Motor neuron (in vitro differentiated cells): ENCODE measurements at regions not wholly inside any gene's neighbourhood (a gene's known extent, or its start where the extent isn't known, plus 50 kb on each side); places are given as distances from the start of the nearest gene placed in this dataset.

Experiments used
- ATAC-seq, 8 experiments: fragments of 200-7000 bp; cut with Tn5 transposase; replicated peaks in 6 of 8; 2 replicates each; pipeline ENCODE4 v1.8.0; 2021; ENCODE audit warnings: mild to moderate bottlenecking in 8 of 8, moderate library complexity in 8 of 8
- H3K27ac ChIP-seq, 2 donors: fragments of 250-450 bp; sonication (Bioruptor Pico); 2 replicates each; pipeline ENCODE4 v1.9.0; 2021; ENCODE audit warnings: antibody characterized with exemption in 2 of 2, mild to moderate bottlenecking in 2 of 2, moderate library complexity in 1 of 2
- H3K4me1 ChIP-seq, 2 donors: fragments of 250-450 bp; sonication (Bioruptor Pico); replicated peaks in 1 of 2; 2 replicates each; pipeline ENCODE4 v1.6.1; 2021; ENCODE audit warnings: antibody characterized with exemption in 2 of 2, mild to moderate bottlenecking in 2 of 2, moderate library complexity in 1 of 2
- H3K4me3 ChIP-seq, 5 donors: fragments of 250-450 bp; sonication (Bioruptor Pico); 2 replicates each; pipeline ENCODE4 v1.9.0; 2021; ENCODE audit warnings: antibody characterized with exemption in 5 of 5, mild to moderate bottlenecking in 5 of 5, moderate library complexity in 4 of 5
- WGBS, 10 experiments: fragments of 450-650 bp; shearing (Covaris generic); methylation state at CpG; one replicate each; pipeline ENCODE4 v1.0.0; 2022; 5-methylcytosine and 5-hydroxymethylcytosine counted together
- in situ Hi-C, 9 experiments: fragments of 400-800 bp; cut with MboI; loops; one replicate each; pipeline ENCODE4 v1.15.0; 2021; ENCODE audit warnings: low sequenced_read_pairs in 9 of 9, low pct_unique_long_range_greater_than_20kb in 2 of 9; ENCODE audit not compliant: unreplicated experiment in 9 of 9

DNA sequence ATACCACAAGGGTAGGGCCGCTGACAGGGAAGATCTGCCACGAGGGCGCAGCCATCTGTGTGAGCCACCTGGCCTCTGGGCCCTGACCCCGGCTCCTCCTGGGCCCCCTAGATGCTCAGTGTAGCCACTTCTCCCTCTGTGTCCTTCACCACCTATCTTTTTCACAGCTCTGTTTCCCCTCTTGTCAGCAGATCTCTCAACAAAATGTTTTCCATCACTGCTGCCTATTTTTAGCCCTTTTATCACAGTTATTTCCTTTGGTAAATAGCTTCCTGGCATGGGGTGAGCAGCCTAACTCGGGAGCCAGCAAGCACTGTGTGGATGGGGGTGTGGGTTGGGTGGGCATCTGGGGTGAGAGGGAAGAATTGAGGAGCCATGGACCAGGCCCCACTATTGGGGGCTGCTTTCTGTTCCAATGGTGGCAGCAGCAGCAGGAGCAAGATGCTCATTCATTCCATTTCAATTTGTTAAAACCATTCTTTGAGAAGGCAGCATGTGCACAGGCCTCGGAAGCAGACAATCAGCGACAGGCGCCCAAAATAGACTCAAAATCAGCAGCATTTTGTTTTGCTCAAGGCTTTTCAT is 135.2 kb upstream of the NAV2 start:
- 0 to 65% (median 42%) methylated on average over 1 to 7 of the region's 8 CpGs; no CpG with 5 or more reads in 6 of the 10 experiments for WGBS, 10 experiments
- in situ Hi-C loops, result no loop called here
- Histone ChIP-seq H3K4me3 (no peak overlapping the region), H3K27ac (peak overlapping the region; percentile 72 to 76), H3K4me1 (peaks cover 25 to 26% of the 10 kb centered on the region in 2 donors)
- peak in 4 of 8 experiments; percentile 1 to 35 (median 22) for ATAC-seq

DNA sequence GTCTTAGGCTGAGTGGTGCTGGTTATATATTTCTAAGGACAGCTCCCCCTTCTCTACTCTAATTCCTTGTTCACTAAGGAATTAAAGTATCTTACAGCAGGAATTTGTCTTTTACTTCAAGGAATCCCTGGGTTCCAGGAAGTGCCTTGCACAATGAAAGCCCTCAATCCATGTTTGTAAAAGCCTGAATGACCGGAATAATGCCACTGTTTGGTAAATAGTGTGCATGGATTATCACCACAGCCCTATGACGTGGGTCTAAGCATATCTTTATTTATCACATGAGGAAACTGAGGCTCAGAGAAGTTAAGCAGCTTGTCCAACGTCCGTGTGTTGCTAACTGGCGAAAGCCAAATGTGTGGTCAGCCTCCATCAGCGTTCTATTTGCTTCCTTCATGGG is 135.7 kb upstream of the NAV2 start:
- no peak overlapping the region for H3K4me3 ChIP-seq
- 20 to 100% (median 100%) methylated on average over 1 to 6 of the region's 6 CpGs; no CpG with 5 or more reads in 2 of the 10 experiments for WGBS, 10 experiments
- no peak for ATAC-seq
- no peak overlapping the region for H3K27ac ChIP-seq
- H3K4me1 ChIP-seq, result peaks cover 25 to 26% of the 10 kb centered on the region in 2 donors
- in situ Hi-C loops, result no loop called here

DNA sequence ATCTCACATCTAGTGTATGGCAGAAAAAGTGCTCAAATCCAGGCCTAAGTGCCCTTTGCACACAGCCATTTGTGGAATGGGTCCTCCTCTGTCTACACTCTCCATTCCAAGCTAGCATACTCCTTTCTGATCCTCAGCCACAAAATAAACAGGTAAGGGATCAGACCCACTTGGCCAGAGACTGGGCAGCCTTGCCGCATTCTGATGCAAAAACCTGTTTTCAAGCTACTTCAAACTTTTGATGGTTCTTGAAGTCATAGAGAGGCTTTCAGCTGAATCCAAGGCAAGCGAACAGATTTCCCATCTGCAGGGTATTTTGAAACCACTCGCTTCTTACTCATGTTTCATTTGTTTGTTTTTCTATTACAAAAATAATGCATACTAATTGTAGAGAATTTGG is 136.6 kb upstream of the NAV2 start:
- in situ Hi-C loops, result no loop called here
- no peak overlapping the region for H3K27ac ChIP-seq
- no peak overlapping the region for H3K4me3 ChIP-seq
- 34 to 100% (median 92%) methylated on average over 1 to 3 of the region's 3 CpGs; no CpG with 5 or more reads in 5 of the 10 experiments for WGBS, 10 experiments
- H3K4me1 ChIP-seq, result peaks cover 25 to 26% of the 10 kb centered on the region in 2 donors
- ATAC-seq, result no peak

DNA sequence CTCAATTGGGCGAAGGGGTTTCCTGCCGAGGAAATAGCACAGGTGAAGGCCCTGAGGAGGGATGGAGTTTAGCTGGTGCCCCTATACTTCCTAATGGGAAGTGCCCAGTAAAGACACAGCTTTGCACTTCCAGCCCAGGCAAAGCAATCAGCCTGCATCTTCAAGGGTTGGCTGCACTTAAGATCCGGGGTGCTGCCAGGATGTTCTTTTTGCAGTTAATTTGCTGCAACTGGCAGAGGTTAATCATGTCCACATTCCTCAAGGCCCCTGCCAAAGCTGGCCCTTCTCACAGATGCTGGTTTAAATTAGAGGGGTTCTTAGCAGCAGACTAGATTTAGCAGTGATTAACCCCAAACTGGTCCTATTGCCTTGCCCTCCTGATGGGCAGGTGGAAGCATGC is 137.7 kb upstream of the NAV2 start:
- H3K27ac ChIP-seq, result no peak overlapping the region
- no peak overlapping the region for H3K4me3 ChIP-seq
- 0 to 100% (median 35%) methylated on average over 1 to 3 of the region's 3 CpGs; no CpG with 5 or more reads in 2 of the 10 experiments for WGBS, 10 experiments
- no peak for ATAC-seq
- H3K4me1 ChIP-seq, result peaks cover 25 to 26% of the 10 kb centered on the region in 2 donors
- in situ Hi-C loops, result loop anchor here in 7 of 9 experiments (25.0 kb wide), 7 partner anchors 162 to 762 kb away; partner anchors contain the start of gene MRGPRX2 (in 2 of the 7)

DNA sequence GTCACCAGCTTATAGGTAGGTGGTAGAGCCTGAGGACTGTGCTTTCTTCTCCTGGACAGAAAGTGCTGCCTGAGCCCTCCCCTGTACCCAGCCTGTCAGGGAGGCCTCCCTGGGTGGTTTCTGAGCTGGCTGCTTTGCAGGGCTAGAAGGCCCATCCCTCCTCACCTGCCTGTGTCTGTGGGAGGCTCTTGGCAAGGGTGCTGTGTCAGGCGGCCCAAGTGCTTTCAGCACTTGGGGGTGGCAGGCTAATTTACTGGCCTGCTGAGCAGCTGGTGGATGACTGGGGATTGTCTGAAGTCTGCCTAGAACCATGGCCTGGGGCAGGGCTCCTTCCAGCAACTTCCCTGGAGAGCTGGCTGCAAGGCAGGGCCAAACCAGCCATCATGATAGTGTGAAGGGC is 139.0 kb upstream of the NAV2 start:
- in situ Hi-C loops, result loop anchor here in 7 of 9 experiments (25.0 kb wide), 7 partner anchors 164 to 764 kb away; partner anchors contain the start of gene MRGPRX2 (in 2 of the 7)
- H3K4me3 ChIP-seq, result no peak overlapping the region
- no peak for ATAC-seq
- H3K4me1 ChIP-seq, result peaks cover 20 to 21% of the 10 kb centered on the region in 2 donors
- WGBS, 10 experiments, result 20 to 60% (median 50%) methylated on average over 1 of the region's 1 CpG; no CpG with 5 or more reads in 7 of the 10 experiments
- no peak overlapping the region for H3K27ac ChIP-seq

DNA sequence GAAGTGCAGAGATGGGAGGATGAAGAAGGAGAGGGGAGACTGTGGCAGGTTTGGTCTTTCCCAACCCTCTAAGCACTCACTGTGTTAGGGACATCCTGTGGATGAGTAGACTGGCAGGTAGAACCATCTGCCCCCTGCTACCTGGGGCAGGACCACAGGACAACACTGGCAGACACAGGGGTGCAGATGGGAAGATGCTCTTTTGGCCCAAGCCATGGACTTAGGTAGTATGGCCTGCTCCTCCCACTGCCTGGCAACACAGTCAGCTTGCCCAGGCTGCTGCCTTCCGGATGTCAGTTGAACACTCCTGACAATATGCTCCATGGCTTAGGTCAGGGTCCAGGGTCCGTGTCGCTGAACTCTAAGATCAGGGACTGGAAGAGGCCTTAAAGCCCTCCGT is 140.7 kb upstream of the NAV2 start:
- H3K4me3 ChIP-seq, result no peak overlapping the region
- peaks cover 2 to 3% of the 10 kb centered on the region in 2 donors for H3K4me1 ChIP-seq
- in situ Hi-C loops, result loop anchor here in 7 of 9 experiments (25.0 kb wide), 7 partner anchors 165 to 765 kb away; partner anchors contain the start of gene MRGPRX2 (in 2 of the 7)
- 67 to 100% (median 83%) methylated on average over 1 to 3 of the region's 4 CpGs; no CpG with 5 or more reads in 6 of the 10 experiments for WGBS, 10 experiments
- H3K27ac ChIP-seq, result no peak overlapping the region
- no peak for ATAC-seq

DNA sequence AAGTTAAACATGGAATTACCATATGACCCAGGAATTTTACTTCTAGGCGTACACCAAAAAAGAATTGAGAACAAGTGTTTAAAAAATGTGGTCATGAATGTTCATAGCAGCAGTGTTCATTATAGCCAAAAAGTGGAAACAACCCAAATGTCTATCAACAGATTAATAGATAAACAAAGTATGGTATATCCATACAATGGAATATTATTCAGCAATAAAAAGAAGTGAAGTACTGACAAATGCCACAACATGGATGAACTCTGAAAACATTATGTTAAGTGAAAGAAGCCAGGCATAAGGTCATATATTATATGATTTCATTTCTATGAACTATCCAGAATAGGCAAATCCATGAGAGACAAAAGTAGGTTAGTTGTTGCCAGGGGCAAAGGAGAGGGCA is 141.7 kb upstream of the NAV2 start:
- Histone ChIP-seq H3K4me1 (no peaks in the 10 kb centered on the region), H3K4me3 (no peak overlapping the region), H3K27ac (no peak overlapping the region)
- no peak for ATAC-seq
- WGBS, 10 experiments, result 83 to 100% (median 100%) methylated on average over 1 of the region's 1 CpG; no CpG with 5 or more reads in 3 of the 10 experiments
- in situ Hi-C loops, result loop anchor here in 7 of 9 experiments (25.0 kb wide), 7 partner anchors 166 to 766 kb away; partner anchors contain the start of gene MRGPRX2 (in 2 of the 7)

DNA sequence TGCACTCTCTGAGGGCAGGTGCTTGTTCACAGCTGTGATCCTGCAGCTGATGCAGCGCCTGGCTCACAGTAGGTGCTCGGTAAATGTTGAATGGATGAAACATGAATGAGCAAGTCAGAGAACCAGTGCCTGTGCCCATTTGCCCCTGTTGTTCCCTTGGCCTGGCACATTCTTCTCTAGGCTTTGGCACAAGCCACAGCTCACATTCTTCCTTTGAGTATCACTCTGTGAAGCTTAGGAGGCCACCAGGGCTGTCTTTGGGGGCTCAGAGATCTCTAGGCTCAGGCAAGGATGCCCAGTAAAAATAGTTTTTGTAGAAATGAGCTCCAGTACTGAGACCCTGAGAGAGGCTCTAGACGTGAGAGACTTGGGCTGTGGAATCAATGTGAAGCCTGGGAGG is 144.6 kb upstream of the NAV2 start:
- in situ Hi-C loops, result loop anchor here (5.0 to 25.0 kb wide), 11 partner anchors 167 to 769 kb away; partner anchors contain the start of gene MRGPRX2 (in 2 of the 9)
- Histone ChIP-seq H3K4me1 (peaks cover 10 to 15% of the 10 kb centered on the region in 2 donors), H3K27ac (no peak overlapping the region), H3K4me3 (no peak overlapping the region)
- 60 to 100% (median 60%) methylated on average over 1 to 2 of the region's 3 CpGs; no CpG with 5 or more reads in 5 of the 10 experiments for WGBS, 10 experiments
- ATAC-seq, result no peak

DNA sequence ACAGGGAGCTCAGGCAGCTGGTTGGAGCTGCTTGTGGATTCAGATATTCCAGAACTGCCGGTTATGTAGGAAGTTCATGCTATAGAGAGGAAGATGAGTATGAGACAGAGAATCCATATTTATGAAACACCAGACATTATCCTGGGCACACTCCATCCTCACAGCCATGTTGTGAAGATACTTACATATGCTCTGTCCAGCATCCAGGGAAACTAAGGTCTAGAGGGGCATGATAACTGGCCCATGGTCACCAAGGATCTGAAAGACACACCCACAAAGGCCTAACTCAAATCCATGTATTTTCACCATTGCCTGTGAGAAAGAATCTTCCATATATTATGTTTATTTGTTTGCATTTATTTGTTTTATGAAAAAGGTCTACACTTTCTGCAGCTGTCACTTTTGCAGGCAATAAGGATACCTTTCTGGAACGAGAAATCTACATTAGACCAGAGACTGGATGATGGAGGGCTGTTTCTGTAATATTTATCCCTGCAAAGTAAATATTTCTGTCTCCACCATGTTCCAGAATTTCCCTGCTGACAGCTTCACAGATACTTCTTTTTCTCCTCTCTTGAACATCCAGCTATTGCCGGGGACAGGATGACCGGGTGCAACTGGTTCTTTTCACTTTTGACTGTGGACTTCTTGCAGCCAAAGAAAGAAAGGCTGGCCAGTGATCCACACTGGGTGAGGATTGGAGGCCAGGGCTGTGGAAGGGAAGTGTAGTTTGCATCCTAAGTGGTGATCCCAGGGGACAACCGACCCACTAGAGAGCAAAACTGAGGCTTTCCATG is 145.9 kb upstream of the NAV2 start:
- 30 to 100% (median 83%) methylated on average over 1 to 5 of the region's 5 CpGs; no CpG with 5 or more reads in 1 of the 10 experiments for WGBS, 10 experiments
- peak in 3 of 8 experiments; percentile 28 to 48 (median 33) for ATAC-seq
- Histone ChIP-seq H3K4me3 (no peak overlapping the region), H3K27ac (no peak overlapping the region), H3K4me1 (peaks cover 10 to 15% of the 10 kb centered on the region in 2 donors)
- in situ Hi-C loops, result loop anchor here (5.0 to 25.0 kb wide), 11 partner anchors 168 to 771 kb away; partner anchors contain the start of gene MRGPRX2 (in 2 of the 9)

DNA sequence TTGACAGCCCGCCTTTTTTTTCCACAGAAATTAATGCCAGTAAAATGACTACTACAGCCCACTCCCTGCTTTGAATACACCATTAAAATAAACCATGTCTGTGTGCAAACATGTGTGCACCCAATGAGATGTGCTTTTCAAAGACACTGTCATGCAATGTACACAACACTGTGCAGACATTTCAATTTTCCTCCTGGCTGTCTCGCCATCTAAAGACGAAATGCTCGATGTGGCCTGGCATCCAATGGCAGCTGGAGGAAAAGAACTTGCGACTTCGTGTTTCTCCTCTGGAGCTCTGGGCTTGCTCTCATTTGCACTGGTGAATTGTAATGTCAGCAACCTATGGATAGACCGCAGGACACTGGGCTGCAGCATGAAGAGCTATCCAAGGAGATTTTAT is 147.0 kb upstream of the NAV2 start:
- in situ Hi-C loops, result loop anchor here (5.0 to 25.0 kb wide), 11 partner anchors 169 to 772 kb away; partner anchors contain the start of gene MRGPRX2 (in 2 of the 9)
- 65 to 100% (median 82%) methylated on average over 1 to 7 of the region's 7 CpGs; no CpG with 5 or more reads in 1 of the 10 experiments for WGBS, 10 experiments
- no peak for ATAC-seq
- H3K4me1 ChIP-seq, result peaks cover 10 to 15% of the 10 kb centered on the region in 2 donors
- no peak overlapping the region for H3K4me3 ChIP-seq
- H3K27ac ChIP-seq, result no peak overlapping the region

DNA sequence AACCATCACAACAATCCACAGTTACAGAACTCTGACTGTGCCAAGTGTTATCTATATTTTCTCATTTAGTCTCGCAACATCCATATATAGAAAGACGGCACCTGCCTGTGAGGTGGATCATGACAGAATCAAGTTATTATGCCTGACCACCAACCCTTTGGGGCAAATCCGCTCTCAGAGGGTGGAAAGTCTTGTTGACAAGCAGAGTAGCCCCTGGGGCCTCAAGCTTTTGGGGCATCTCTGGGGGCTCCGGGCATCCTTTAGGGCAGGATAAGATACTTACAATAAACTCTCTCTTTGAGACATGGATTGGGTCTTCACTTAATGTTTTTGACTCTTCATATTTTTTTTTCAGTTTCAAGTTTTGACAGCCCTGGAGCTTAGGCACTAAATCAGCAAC is 150.5 kb upstream of the NAV2 start:
- Histone ChIP-seq H3K4me1 (peaks cover 10 to 15% of the 10 kb centered on the region in 2 donors), H3K27ac (no peak overlapping the region), H3K4me3 (no peak overlapping the region)
- in situ Hi-C loops, result loop anchor here (10.0 to 25.0 kb wide), 10 partner anchors 173 to 775 kb away; partner anchors contain the start of gene MRGPRX2 (in 2 of the 9)
- 94 to 100% (median 100%) methylated on average over 1 to 4 of the region's 4 CpGs; no CpG with 5 or more reads in 3 of the 10 experiments for WGBS, 10 experiments
- ATAC-seq, result no peak

DNA sequence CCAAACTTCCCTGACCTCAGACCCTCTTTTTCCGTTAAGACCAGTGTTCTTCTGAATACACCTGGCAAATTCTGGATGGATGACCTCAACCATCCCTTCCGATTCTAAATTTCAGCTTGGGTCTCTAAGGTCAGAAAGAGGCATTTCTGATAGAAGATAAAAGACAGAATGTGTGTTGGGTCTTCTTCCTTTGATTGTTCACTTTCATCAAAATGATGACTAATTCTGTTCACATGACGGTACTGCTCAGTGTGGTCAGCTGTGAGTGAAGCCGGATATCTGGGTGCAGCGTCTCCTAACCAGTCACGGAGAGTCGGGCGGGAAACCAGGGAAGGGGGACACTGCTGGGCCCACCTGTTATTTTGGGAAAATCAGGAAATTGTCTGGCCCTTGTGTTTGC is 151.6 kb upstream of the NAV2 start:
- Histone ChIP-seq H3K27ac (no peak overlapping the region), H3K4me1 (peaks cover 15% of the 10 kb centered on the region in 2 donors), H3K4me3 (no peak overlapping the region)
- in situ Hi-C loops, result loop anchor here (10.0 to 25.0 kb wide), 10 partner anchors 174 to 776 kb away; partner anchors contain the start of gene MRGPRX2 (in 2 of the 9)
- 32 to 100% (median 90%) methylated on average over 1 to 7 of the region's 8 CpGs; no CpG with 5 or more reads in 1 of the 10 experiments for WGBS, 10 experiments
- ATAC-seq, result peak in 2 of 8 experiments; percentile 21 to 43
